ENCODE measurements at regions not wholly inside any gene's neighbourhood (a gene's known extent, or its start where the extent isn't known, plus 50 kb on each side); places are given as distances from the start of the nearest gene placed in this dataset.
A peak's percentile ranks its signal among the peaks of the same experiment; 100 is the strongest.

GRCh38 chr2:186979439-186980116 lies 130.6 kb upstream of the ZSWIM2 start:
- no peaks in the 10 kb centered on the region for H3K9me3 ChIP-seq
- H3K4me1 ChIP-seq = no peaks in the 10 kb centered on the region
- no peak overlapping the region for H3K27ac ChIP-seq
- no peak for DNase-seq (ENCODE audit: low spot score in 2 of 2)
- no peaks in the 10 kb centered on the region for H3K36me3 ChIP-seq
- TF ChIP-seq CTCF (IDR thresholded peaks at IDR 0.05) (no peak), POLR2AphosphoS5 (IDR thresholded peaks at IDR 0.05) (no peak), EP300 (IDR thresholded peaks at IDR 0.05) (no peak), POLR2A (IDR thresholded peaks at IDR 0.05) (no peak)
- H3K4me3 ChIP-seq = no peak overlapping the region
- WGBS = 81% methylated on average over 10 of the region's 10 CpGs
- H3K27me3 ChIP-seq = no peaks in the 10 kb centered on the region

GRCh38 chr2:186977433-186978045 lies 128.6 kb upstream of the ZSWIM2 start:
- TF ChIP-seq POLR2A (IDR thresholded peaks at IDR 0.05) (no peak), CTCF (IDR thresholded peaks at IDR 0.05) (no peak), POLR2AphosphoS5 (IDR thresholded peaks at IDR 0.05) (no peak), EP300 (IDR thresholded peaks at IDR 0.05) (no peak)
- Histone ChIP-seq H3K36me3 (no peaks in the 10 kb centered on the region), H3K27ac (no peak overlapping the region), H3K4me1 (no peaks in the 10 kb centered on the region), H3K27me3 (no peaks in the 10 kb centered on the region), H3K9me3 (no peaks in the 10 kb centered on the region), H3K4me3 (no peak overlapping the region)
- peak in 1 of 2 donors; percentile 23 for DNase-seq (ENCODE audit: low spot score in 2 of 2)
- WGBS = 85% methylated on average over 3 of the region's 3 CpGs

- H3K27ac ChIP-seq = no peak overlapping the region
- 72% methylated on average over 5 of the region's 5 CpGs for WGBS
- H3K36me3 ChIP-seq = no peaks in the 10 kb centered on the region
- DNase-seq (ENCODE audit: low spot score in 2 of 2) = no peak
- TF ChIP-seq EP300 (IDR thresholded peaks at IDR 0.05) = no peak
- TF ChIP-seq POLR2A (IDR thresholded peaks at IDR 0.05) = no peak
- TF ChIP-seq POLR2AphosphoS5 (IDR thresholded peaks at IDR 0.05) = no peak
- no peak for TF ChIP-seq CTCF (IDR thresholded peaks at IDR 0.05)
- H3K4me3 ChIP-seq = no peak overlapping the region
- H3K27me3 ChIP-seq = no peaks in the 10 kb centered on the region
- H3K9me3 ChIP-seq = no peaks in the 10 kb centered on the region
- no peaks in the 10 kb centered on the region for H3K4me1 ChIP-seq
Measured at GRCh38 chr2:186976329-186976728, 127.4 kb upstream of the ZSWIM2 start.

GRCh38 chr2:186972281-186972970 lies 123.5 kb upstream of the ZSWIM2 start:
- WGBS = 80% methylated on average over 7 of the region's 7 CpGs
- DNase-seq (ENCODE audit: low spot score in 2 of 2) = no peak
- H3K9me3 ChIP-seq = no peaks in the 10 kb centered on the region
- no peak overlapping the region for H3K27ac ChIP-seq
- TF ChIP-seq POLR2AphosphoS5 (IDR thresholded peaks at IDR 0.05) = no peak
- TF ChIP-seq POLR2A (IDR thresholded peaks at IDR 0.05) = no peak
- no peak for TF ChIP-seq CTCF (IDR thresholded peaks at IDR 0.05)
- TF ChIP-seq EP300 (IDR thresholded peaks at IDR 0.05) = no peak
- H3K4me3 ChIP-seq = no peak overlapping the region
- H3K27me3 ChIP-seq = no peaks in the 10 kb centered on the region
- no peaks in the 10 kb centered on the region for H3K4me1 ChIP-seq
- H3K36me3 ChIP-seq = no peaks in the 10 kb centered on the region

GRCh38 chr2:186968277-186968676 lies 119.3 kb upstream of the ZSWIM2 start:
- Histone ChIP-seq H3K27ac (no peak overlapping the region), H3K4me1 (no peaks in the 10 kb centered on the region), H3K9me3 (no peaks in the 10 kb centered on the region), H3K4me3 (no peak overlapping the region), H3K27me3 (no peaks in the 10 kb centered on the region), H3K36me3 (no peaks in the 10 kb centered on the region)
- TF ChIP-seq POLR2AphosphoS5 (IDR thresholded peaks at IDR 0.05) (no peak), EP300 (IDR thresholded peaks at IDR 0.05) (no peak), POLR2A (IDR thresholded peaks at IDR 0.05) (no peak)
- 71% methylated on average over 4 of the region's 4 CpGs for WGBS
- DNase-seq (ENCODE audit: low spot score in 2 of 2) = no peak

All from suprapubic skin (tissue), 4 donors.